ENCODE measurements at regions not wholly inside any gene's neighbourhood (a gene's known extent, or its start where the extent isn't known, plus 50 kb on each side); places are given as distances from the start of the nearest gene placed in this dataset.
"Not testable (repeated sequence)": the region's sequence is repeated elsewhere in the genome, so short reads cannot be mapped to it uniquely, and the experiment has no call there.

DNA sequence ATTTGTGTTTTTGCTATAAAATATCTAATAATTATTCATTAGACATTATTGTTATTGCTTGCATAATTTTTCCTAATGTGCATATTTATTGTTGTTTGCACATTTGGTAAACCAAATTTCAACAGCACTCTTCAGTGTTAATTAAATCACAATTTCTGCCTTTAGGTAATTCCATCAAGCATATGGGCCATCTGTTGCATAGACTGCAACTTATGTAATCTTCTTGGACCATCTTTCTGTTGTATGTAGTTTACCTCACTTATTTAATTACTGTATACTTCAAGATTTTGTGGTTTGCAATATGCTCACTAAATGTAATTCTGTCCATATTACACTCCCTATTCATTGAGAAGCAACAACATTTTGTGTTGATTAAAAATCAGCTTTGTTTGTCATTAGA is 1360.1 kb downstream of the REEP3 start:
- in situ Hi-C loops (cut with MboI; ENCODE audit: low pct_unique_long_range_greater_than_20kb in 2 of 9, low sequenced_read_pairs in 9 of 9, unreplicated experiment in 9 of 9): no loop called here
- no peak overlapping the region for H3K27ac ChIP-seq
- no peak overlapping the region for H3K4me3 ChIP-seq
- ATAC-seq (replicated peaks in 6 of 8): no peak
- H3K4me1 ChIP-seq (replicated peaks in 1 of 2): no peaks in the 10 kb centered on the region

DNA sequence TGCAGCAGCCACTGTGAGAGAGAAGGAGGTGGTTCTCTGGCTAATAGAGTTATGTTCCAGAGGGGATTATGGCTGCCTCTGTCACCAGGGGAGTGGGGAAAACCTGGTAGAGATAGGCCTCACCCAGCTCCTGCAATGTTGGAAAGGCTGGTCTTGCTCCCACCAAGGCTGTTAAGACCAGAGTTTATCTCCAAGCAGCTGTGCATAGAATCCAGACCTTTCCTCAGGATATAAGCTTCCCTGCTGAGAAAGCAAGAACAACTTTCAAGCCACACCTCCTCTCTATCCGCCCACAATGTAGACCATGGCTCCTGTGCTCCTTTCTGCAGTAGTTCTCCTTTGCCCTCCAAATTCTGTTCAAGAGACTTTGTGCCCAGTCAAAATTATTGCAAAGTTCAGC is 1375.4 kb downstream of the REEP3 start:
- Histone ChIP-seq H3K4me3 (no peak overlapping the region), H3K27ac (no peak overlapping the region), H3K4me1 (replicated peaks in 1 of 2) (no peaks in the 10 kb centered on the region)
- in situ Hi-C loops (cut with MboI; ENCODE audit: low pct_unique_long_range_greater_than_20kb in 2 of 9, low sequenced_read_pairs in 9 of 9, unreplicated experiment in 9 of 9): no loop called here
- WGBS, 10 experiments: 63 to 100% (median 71%) methylated on average over 1 of the region's 1 CpG; no CpG with 5 or more reads in 7 of the 10 experiments
- no peak for ATAC-seq (replicated peaks in 6 of 8)

DNA sequence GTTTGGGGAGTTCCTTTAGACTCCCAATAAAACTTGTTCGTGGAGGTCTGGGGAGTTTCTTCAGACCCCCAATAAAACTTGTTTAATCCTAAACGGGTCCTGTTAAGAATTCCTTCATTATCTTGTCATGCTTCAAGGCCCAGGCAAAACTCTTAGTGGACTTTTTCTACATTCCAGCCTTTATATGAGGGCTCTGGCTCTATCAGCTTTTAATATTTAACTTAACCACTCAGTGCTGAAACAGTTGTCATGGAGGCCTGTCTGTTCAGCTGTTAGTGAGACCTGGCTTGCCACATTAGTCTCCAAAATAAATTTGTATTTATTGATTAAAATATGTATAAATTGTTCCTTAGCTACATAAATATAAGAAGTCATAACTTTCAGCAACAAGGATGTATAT is 1385.1 kb downstream of the REEP3 start:
- H3K4me3 ChIP-seq; ATAC-seq (replicated peaks in 6 of 8); H3K4me1 ChIP-seq (replicated peaks in 1 of 2); in situ Hi-C loops (cut with MboI; ENCODE audit: low pct_unique_long_range_greater_than_20kb in 2 of 9, low sequenced_read_pairs in 9 of 9, unreplicated experiment in 9 of 9); H3K27ac ChIP-seq: not testable (repeated sequence)
- WGBS, 10 experiments: 0 to 67% (median 25%) methylated on average over 1 to 2 of the region's 2 CpGs; no CpG with 5 or more reads in 4 of the 10 experiments

GRCh38 chr10:64924306-64924705 is 1403.1 kb downstream of the REEP3 start:
- in situ Hi-C loops (cut with MboI; ENCODE audit: low pct_unique_long_range_greater_than_20kb in 2 of 9, low sequenced_read_pairs in 9 of 9, unreplicated experiment in 9 of 9); H3K4me3 ChIP-seq; ATAC-seq (replicated peaks in 6 of 8); H3K27ac ChIP-seq; H3K4me1 ChIP-seq (replicated peaks in 1 of 2): not testable (repeated sequence)
- WGBS, 10 experiments: 0 to 80% (median 63%) methylated on average over 1 to 9 of the region's 21 CpGs; no CpG with 5 or more reads in 6 of the 10 experiments

DNA sequence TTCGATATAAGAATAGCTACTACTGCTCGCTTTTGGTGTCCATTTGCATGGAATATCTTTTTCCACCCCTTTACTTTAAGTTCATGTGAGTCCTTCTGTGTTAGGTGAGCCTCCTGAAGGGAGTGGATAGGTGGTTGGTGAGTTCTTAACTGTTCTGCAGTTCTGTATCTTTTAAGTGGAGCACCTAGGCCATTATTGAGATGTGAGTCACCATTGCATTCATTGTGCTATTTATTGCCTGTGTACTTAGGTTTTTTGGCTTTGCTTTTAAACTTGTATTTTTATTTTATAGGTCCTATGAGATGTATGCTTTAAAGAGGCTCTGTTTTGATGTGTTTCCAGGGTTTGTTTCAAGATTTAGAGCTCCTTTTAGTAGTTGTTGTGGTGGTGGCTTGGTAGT is 1430.8 kb downstream of the REEP3 start:
- H3K4me1 ChIP-seq (replicated peaks in 1 of 2): no peaks in the 10 kb centered on the region
- in situ Hi-C loops (cut with MboI; ENCODE audit: low pct_unique_long_range_greater_than_20kb in 2 of 9, low sequenced_read_pairs in 9 of 9, unreplicated experiment in 9 of 9): no loop called here
- no peak overlapping the region for H3K27ac ChIP-seq
- no peak overlapping the region for H3K4me3 ChIP-seq
- ATAC-seq (replicated peaks in 6 of 8): no peak
- 0 to 100% (median 80%) methylated on average over 1 to 2 of the region's 2 CpGs; no CpG with 5 or more reads in 1 of the 10 experiments for WGBS, 10 experiments

DNA sequence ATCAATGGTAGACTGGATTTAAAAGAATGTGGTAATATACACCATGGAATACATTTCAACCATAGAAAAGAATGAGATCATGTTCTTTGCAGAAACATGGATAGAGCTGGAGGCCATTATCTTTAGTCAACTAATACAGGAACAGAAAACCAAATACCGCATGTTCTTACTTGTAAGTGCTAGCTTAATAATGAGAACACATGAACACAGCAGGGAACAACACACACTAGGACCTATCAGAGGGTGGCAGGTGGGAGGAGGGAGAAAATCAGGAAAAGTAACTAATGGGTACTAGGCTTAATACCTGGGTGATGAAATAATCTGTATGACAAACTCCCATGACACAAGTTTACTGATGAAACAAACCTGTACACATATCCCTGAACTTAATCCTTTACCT is 1435.2 kb downstream of the REEP3 start:
- no peak overlapping the region for H3K27ac ChIP-seq
- no peaks in the 10 kb centered on the region for H3K4me1 ChIP-seq (replicated peaks in 1 of 2)
- ATAC-seq (replicated peaks in 6 of 8): no peak
- WGBS, 10 experiments: 45 to 100% (median 83%) methylated on average over 1 of the region's 1 CpG; no CpG with 5 or more reads in 6 of the 10 experiments
- in situ Hi-C loops (cut with MboI; ENCODE audit: low pct_unique_long_range_greater_than_20kb in 2 of 9, low sequenced_read_pairs in 9 of 9, unreplicated experiment in 9 of 9): no loop called here
- no peak overlapping the region for H3K4me3 ChIP-seq

DNA sequence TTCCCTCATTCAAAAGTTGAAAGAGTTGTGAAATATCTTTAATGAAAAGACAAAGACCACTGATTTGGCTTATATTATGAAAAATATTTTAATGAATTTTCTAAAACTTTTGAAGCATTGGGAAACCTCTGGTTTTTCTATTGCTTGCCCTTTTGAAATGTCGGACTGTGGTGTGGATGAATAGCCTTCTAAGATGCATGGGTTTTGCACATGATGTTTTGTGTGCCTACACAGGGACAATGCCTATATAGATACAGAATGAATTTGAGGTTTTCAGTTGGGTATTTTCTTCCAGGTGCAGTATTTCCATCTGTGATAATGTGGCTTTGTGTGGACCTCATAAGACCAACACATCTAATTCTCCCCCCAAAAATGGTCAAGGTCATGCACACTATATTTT is 1437.9 kb downstream of the REEP3 start:
- Histone ChIP-seq H3K4me1 (replicated peaks in 1 of 2) (no peaks in the 10 kb centered on the region), H3K27ac (no peak overlapping the region), H3K4me3 (no peak overlapping the region)
- ATAC-seq (replicated peaks in 6 of 8): no peak
- in situ Hi-C loops (cut with MboI; ENCODE audit: low pct_unique_long_range_greater_than_20kb in 2 of 9, low sequenced_read_pairs in 9 of 9, unreplicated experiment in 9 of 9): no loop called here
- 0 to 100% (median 83%) methylated on average over 1 of the region's 1 CpG; no CpG with 5 or more reads in 1 of the 10 experiments for WGBS, 10 experiments

DNA sequence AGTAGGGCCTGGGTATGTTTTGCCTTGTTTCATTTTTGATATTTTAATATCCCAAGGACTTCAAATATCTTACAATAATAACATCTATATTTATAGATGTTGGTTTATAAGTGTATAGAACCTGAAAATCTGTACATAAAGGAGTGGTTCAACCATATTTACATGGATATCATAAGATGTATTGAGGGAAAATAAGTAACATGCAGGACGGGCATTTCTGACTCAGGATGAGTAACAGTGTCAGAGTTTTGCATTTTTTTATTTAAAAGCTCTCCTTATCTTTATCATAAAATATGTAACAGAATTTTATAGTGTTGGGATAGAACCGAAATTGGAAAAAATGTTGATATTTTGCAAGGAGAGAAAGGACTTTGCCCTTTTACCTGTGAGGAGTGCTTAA is 1438.7 kb downstream of the REEP3 start:
- WGBS, 10 experiments: 0 to 79% (median 71%) methylated on average over 1 to 2 of the region's 2 CpGs; no CpG with 5 or more reads in 1 of the 10 experiments
- Histone ChIP-seq H3K4me1 (replicated peaks in 1 of 2) (no peaks in the 10 kb centered on the region), H3K4me3 (no peak overlapping the region), H3K27ac (no peak overlapping the region)
- in situ Hi-C loops (cut with MboI; ENCODE audit: low pct_unique_long_range_greater_than_20kb in 2 of 9, low sequenced_read_pairs in 9 of 9, unreplicated experiment in 9 of 9): no loop called here
- no peak for ATAC-seq (replicated peaks in 6 of 8)

DNA sequence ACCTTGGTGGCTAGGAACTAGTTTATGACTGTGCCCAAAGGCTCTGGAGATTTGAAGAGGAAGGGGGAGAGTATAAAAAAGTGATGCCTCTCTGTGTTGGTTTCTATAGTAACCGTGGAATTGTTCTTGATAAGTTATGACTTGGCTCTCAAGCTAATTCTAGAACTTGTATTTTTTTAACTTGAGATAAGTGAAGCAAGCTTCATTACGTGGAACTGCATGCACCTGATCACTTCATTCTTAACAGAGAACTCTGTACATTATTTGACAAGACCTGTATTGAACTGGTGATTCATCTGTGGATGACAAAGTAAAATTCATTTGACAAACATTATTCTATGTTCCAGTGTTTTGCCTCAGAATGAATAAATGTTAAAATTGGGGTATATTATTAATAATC is 1452.2 kb downstream of the REEP3 start:
- WGBS, 10 experiments: 0 to 76% (median 0%) methylated on average over 1 to 2 of the region's 2 CpGs; no CpG with 5 or more reads in 3 of the 10 experiments
- H3K27ac ChIP-seq: no peak overlapping the region
- H3K4me1 ChIP-seq (replicated peaks in 1 of 2): no peaks in the 10 kb centered on the region
- H3K4me3 ChIP-seq: no peak overlapping the region
- ATAC-seq (replicated peaks in 6 of 8): no peak
- in situ Hi-C loops (cut with MboI; ENCODE audit: low pct_unique_long_range_greater_than_20kb in 2 of 9, low sequenced_read_pairs in 9 of 9, unreplicated experiment in 9 of 9): no loop called here

- H3K4me1 ChIP-seq (replicated peaks in 1 of 2): no peaks in the 10 kb centered on the region
- no peak for ATAC-seq (replicated peaks in 6 of 8)
- no peak overlapping the region for H3K27ac ChIP-seq
- no peak overlapping the region for H3K4me3 ChIP-seq
- in situ Hi-C loops (cut with MboI; ENCODE audit: low pct_unique_long_range_greater_than_20kb in 2 of 9, low sequenced_read_pairs in 9 of 9, unreplicated experiment in 9 of 9): no loop called here
- 0 to 96% (median 61%) methylated on average over 1 to 2 of the region's 2 CpGs; no CpG with 5 or more reads in 2 of the 10 experiments for WGBS, 10 experiments
These were observed 1454.9 kb downstream of the REEP3 start for GRCh38 chr10:64976150-64976549.

DNA sequence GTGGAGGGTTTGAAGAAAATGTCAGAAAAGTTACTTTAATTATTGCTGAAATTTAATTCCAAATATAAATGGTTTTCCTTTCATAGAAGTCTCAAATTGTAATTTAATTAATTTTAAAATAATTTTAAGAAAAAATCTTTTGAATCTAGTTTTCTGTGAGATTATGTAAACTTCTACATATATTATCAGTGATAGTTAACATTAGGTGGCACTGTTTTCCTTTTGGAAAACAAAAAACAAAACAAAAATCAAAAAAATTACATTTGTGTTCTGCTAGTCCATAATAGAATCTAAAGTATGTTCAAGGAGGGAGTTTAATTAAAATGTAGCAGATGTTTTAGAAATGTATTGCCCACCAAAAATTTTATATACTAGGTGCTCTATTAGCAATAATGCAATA is 1456.7 kb downstream of the REEP3 start:
- no peak for ATAC-seq (replicated peaks in 6 of 8)
- H3K4me3 ChIP-seq: no peak overlapping the region
- no peaks in the 10 kb centered on the region for H3K4me1 ChIP-seq (replicated peaks in 1 of 2)
- no peak overlapping the region for H3K27ac ChIP-seq
- in situ Hi-C loops (cut with MboI; ENCODE audit: low pct_unique_long_range_greater_than_20kb in 2 of 9, low sequenced_read_pairs in 9 of 9, unreplicated experiment in 9 of 9): no loop called here

- no peak overlapping the region for H3K4me3 ChIP-seq
- H3K27ac ChIP-seq: no peak overlapping the region
- WGBS, 10 experiments: 0 to 100% (median 64%) methylated on average over 1 to 3 of the region's 3 CpGs; no CpG with 5 or more reads in 2 of the 10 experiments
- no peaks in the 10 kb centered on the region for H3K4me1 ChIP-seq (replicated peaks in 1 of 2)
- in situ Hi-C loops (cut with MboI; ENCODE audit: low pct_unique_long_range_greater_than_20kb in 2 of 9, low sequenced_read_pairs in 9 of 9, unreplicated experiment in 9 of 9): no loop called here
- ATAC-seq (replicated peaks in 6 of 8): no peak
These were observed 1475.7 kb downstream of the REEP3 start for GRCh38 chr10:64996886-64997285.

DNA sequence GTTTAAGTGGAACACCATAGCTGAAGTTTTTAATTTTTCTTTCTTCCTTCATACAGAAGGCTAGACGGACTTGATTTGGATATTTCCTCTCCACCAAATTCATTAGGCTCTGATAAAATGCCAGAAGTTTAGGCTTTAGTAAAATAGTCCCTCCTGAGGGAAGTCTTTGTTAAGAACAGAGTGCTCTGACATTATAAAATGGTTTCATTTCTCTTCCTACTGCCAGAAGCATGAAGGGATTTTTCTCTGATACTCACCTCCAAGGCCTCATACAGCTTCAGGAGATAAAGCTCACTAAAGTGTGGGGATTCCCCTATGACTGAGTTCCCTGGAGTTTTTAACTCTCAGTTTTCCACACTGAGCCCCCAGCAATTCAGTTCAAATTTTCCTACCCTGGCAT is 1489.6 kb downstream of the REEP3 start:
- no peak overlapping the region for H3K27ac ChIP-seq
- in situ Hi-C loops (cut with MboI; ENCODE audit: low pct_unique_long_range_greater_than_20kb in 2 of 9, low sequenced_read_pairs in 9 of 9, unreplicated experiment in 9 of 9): no loop called here
- no peak overlapping the region for H3K4me3 ChIP-seq
- ATAC-seq (replicated peaks in 6 of 8): no peak
- no peaks in the 10 kb centered on the region for H3K4me1 ChIP-seq (replicated peaks in 1 of 2)
- 0 to 100% (median 20%) methylated on average over 1 of the region's 1 CpG; no CpG with 5 or more reads in 3 of the 10 experiments for WGBS, 10 experiments

DNA sequence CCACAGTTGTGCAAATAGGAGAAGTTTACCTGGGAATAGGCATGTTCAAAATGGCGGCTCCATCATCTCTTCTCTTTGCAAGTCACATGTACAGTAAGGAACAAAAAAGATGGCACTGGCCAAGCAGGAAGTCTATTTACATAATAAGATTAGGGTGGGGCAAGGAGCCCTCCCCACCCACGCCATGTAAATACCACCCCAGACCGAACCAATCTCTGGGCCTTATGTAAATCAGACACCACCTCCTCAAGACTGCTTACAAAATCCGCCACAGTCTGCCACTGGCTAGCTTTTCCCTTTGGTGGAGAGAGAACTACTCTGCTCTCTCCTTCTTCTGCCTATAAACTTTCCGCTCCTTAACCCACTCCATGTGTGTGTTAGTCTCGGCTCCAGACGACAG is 1496.3 kb downstream of the REEP3 start:
- Histone ChIP-seq H3K4me1 (replicated peaks in 1 of 2) (no peaks in the 10 kb centered on the region), H3K4me3 (no peak overlapping the region), H3K27ac (no peak overlapping the region)
- no peak for ATAC-seq (replicated peaks in 6 of 8)
- 20 to 100% (median 88%) methylated on average over 1 to 7 of the region's 7 CpGs; no CpG with 5 or more reads in 1 of the 10 experiments for WGBS, 10 experiments
- in situ Hi-C loops (cut with MboI; ENCODE audit: low pct_unique_long_range_greater_than_20kb in 2 of 9, low sequenced_read_pairs in 9 of 9, unreplicated experiment in 9 of 9): no loop called here

- Histone ChIP-seq H3K4me3 (no peak overlapping the region), H3K27ac (no peak overlapping the region), H3K4me1 (replicated peaks in 1 of 2) (no peaks in the 10 kb centered on the region)
- in situ Hi-C loops (cut with MboI; ENCODE audit: low pct_unique_long_range_greater_than_20kb in 2 of 9, low sequenced_read_pairs in 9 of 9, unreplicated experiment in 9 of 9): no loop called here
- ATAC-seq (replicated peaks in 6 of 8): no peak
These were observed 1503.7 kb downstream of the REEP3 start for GRCh38 chr10:65024886-65025285.

Measured in motor neuron (in vitro differentiated cells).